ENCODE measurements at regions not wholly inside any gene's neighbourhood (a gene's known extent, or its start where the extent isn't known, plus 50 kb on each side); places are given as distances from the start of the nearest gene placed in this dataset.
"Not testable (repeated sequence)": the region's sequence is repeated elsewhere in the genome, so short reads cannot be mapped to it uniquely, and the experiment has no call there.

- Histone ChIP-seq H3K4me1 (no peaks in the 10 kb centered on the region), H3K27me3 (no peaks in the 10 kb centered on the region), H3K27ac (no peak overlapping the region), H3K4me3 (no peak overlapping the region), H3K9me3 (no peaks in the 10 kb centered on the region), H3K36me3 (no peaks in the 10 kb centered on the region)
- DNase-seq: no peak
- TF ChIP-seq POLR2A (IDR thresholded peaks at IDR 0.05): no peak
- TF ChIP-seq POLR2AphosphoS5 (IDR thresholded peaks at IDR 0.05): no peak
- no peak for TF ChIP-seq CTCF (IDR thresholded peaks at IDR 0.05)
- TF ChIP-seq EP300 (IDR thresholded peaks at IDR 0.05): no peak
- intact Hi-C loops (cut with DNase I; ENCODE audit: low total_unique reads): no loop called here
- 86 to 95% (median 90%) methylated on average over 3 of the region's 3 CpGs for WGBS, 5 donors
Observed at GRCh38 chr1:221858818-221859611, 117.1 kb upstream of the DUSP10 start.

- DNase-seq; intact Hi-C loops (cut with DNase I; ENCODE audit: low total_unique reads); H3K4me3 ChIP-seq: not testable (repeated sequence)
Observed at GRCh38 chr1:221857094-221857444, 115.2 kb upstream of the DUSP10 start.

GRCh38 chr1:221856228-221857093 lies 114.6 kb upstream of the DUSP10 start:
- no peaks in the 10 kb centered on the region for H3K9me3 ChIP-seq
- no peaks in the 10 kb centered on the region for H3K36me3 ChIP-seq
- whole genome bisulfite sequencing, 5 donors: 75 to 87% (median 79%) methylated on average over 3 of the region's 3 CpGs
- no peak overlapping the region for H3K27ac ChIP-seq
- H3K4me3 ChIP-seq: no peak overlapping the region
- no peaks in the 10 kb centered on the region for H3K27me3 ChIP-seq
- no peaks in the 10 kb centered on the region for H3K4me1 ChIP-seq
- intact Hi-C loops (cut with DNase I; ENCODE audit: low total_unique reads): no loop called here
- DNase-seq: no peak
- TF ChIP-seq CTCF (IDR thresholded peaks at IDR 0.05): no peak
- TF ChIP-seq POLR2AphosphoS5 (IDR thresholded peaks at IDR 0.05): no peak

More at GRCh38 chr1:221857094-221857444, 115.2 kb upstream of the DUSP10 start:
- WGBS, 5 donors: 50 to 96% (median 57%) methylated on average over 1 to 4 of the region's 4 CpGs
- not testable (repeated sequence) for H3K27ac ChIP-seq, H3K27me3 ChIP-seq, H3K9me3 ChIP-seq, H3K4me1 ChIP-seq, H3K36me3 ChIP-seq

- TF ChIP-seq POLR2A (IDR thresholded peaks at IDR 0.05) (no peak), CTCF (IDR thresholded peaks at IDR 0.05) (no peak), POLR2AphosphoS5 (IDR thresholded peaks at IDR 0.05) (no peak), EP300 (IDR thresholded peaks at IDR 0.05) (no peak)
- Histone ChIP-seq H3K27ac (no peak overlapping the region), H3K4me3 (no peak overlapping the region), H3K9me3 (no peaks in the 10 kb centered on the region), H3K27me3 (no peaks in the 10 kb centered on the region), H3K36me3 (no peaks in the 10 kb centered on the region), H3K4me1 (no peaks in the 10 kb centered on the region)
- 92 to 98% (median 93%) methylated on average over 2 of the region's 2 CpGs for WGBS, 5 donors
- intact Hi-C loops (cut with DNase I; ENCODE audit: low total_unique reads): no loop called here
- no peak for DNase-seq
Observed at GRCh38 chr1:221855156-221855555, 113.3 kb upstream of the DUSP10 start.

GRCh38 chr1:221851336-221851735 lies 109.4 kb upstream of the DUSP10 start:
- intact Hi-C loops (cut with DNase I; ENCODE audit: low total_unique reads): no loop called here
- no peaks in the 10 kb centered on the region for H3K27me3 ChIP-seq
- no peak for TF ChIP-seq POLR2A (IDR thresholded peaks at IDR 0.05)
- no peak for TF ChIP-seq EP300 (IDR thresholded peaks at IDR 0.05)
- TF ChIP-seq POLR2AphosphoS5 (IDR thresholded peaks at IDR 0.05): no peak
- TF ChIP-seq CTCF (IDR thresholded peaks at IDR 0.05): no peak
- H3K4me1 ChIP-seq: peaks cover 0 to under 1% (median 0%) of the 10 kb centered on the region in 4 donors
- no peaks in the 10 kb centered on the region for H3K9me3 ChIP-seq
- H3K36me3 ChIP-seq: no peaks in the 10 kb centered on the region
- no peak overlapping the region for H3K27ac ChIP-seq
- no peak for DNase-seq
- no peak overlapping the region for H3K4me3 ChIP-seq

All from stomach (tissue), 8 donors.